Endodermal cell (in vitro differentiated cells): ENCODE measurements at regions not wholly inside any gene's neighbourhood (a gene's known extent, or its start where the extent isn't known, plus 50 kb on each side); places are given as distances from the start of the nearest gene placed in this dataset.

ENCODE experiments used
- DNase-seq: peaks from one replicate; pipeline ENCODE4 v3.0.0-alpha.2; 2017
- H3K27ac ChIP-seq: 2 replicates; pipeline ENCODE4 v1.5.1; 2013; ENCODE audit warnings: mild to moderate bottlenecking, low read depth, low read length, moderate library complexity
- H3K27me3 ChIP-seq: 2 replicates; pipeline ENCODE4 v1.6.1; 2013; ENCODE audit warnings: mild to moderate bottlenecking, low read length, moderate library complexity; ENCODE audit not compliant: insufficient read depth, control insufficient read depth, poor library complexity, severe bottlenecking
- H3K36me3 ChIP-seq: 2 replicates; pipeline ENCODE4 v1.7.0; 2013; ENCODE audit warnings: mild to moderate bottlenecking, low read length, moderate library complexity; ENCODE audit not compliant: control insufficient read depth, insufficient read depth
- H3K4me1 ChIP-seq: one replicate; pipeline ENCODE4 v1.7.0; 2013; ENCODE audit warnings: low read length; ENCODE audit not compliant: control insufficient read depth, insufficient read depth
- H3K4me3 ChIP-seq: 2 replicates; pipeline ENCODE4 v1.5.1; 2013; ENCODE audit warnings: mild to moderate bottlenecking, low read length, moderate library complexity
- H3K9ac ChIP-seq: 2 replicates; pipeline ENCODE4 v1.6.1; 2013; ENCODE audit warnings: mild to moderate bottlenecking, low read length, moderate library complexity; ENCODE audit not compliant: poor library complexity, severe bottlenecking; ENCODE audit errors: extremely low read depth
- H3K9me3 ChIP-seq: 2 replicates; pipeline ENCODE4 v1.6.1; 2013; ENCODE audit warnings: mild to moderate bottlenecking, low read length, moderate library complexity; ENCODE audit not compliant: control insufficient read depth
- H3K27ac Mint-ChIP-seq: 2 replicates; pipeline ENCODE4 v1.8.0; 2020; ENCODE audit warnings: mixed read lengths
- H3K27me3 Mint-ChIP-seq: 2 replicates; pipeline ENCODE4 v1.8.0; 2021; ENCODE audit warnings: mild to moderate bottlenecking, mixed read lengths; ENCODE audit not compliant: insufficient read depth
- H3K36me3 Mint-ChIP-seq: 2 replicates; pipeline ENCODE4 v1.8.0; 2020; ENCODE audit warnings: low read depth, mixed read lengths
- H3K4me1 Mint-ChIP-seq: 2 replicates; pipeline ENCODE4 v1.8.0; 2020; ENCODE audit warnings: mixed read lengths
- H3K4me3 Mint-ChIP-seq: 2 replicates; pipeline ENCODE4 v1.8.0; 2020; ENCODE audit warnings: mild to moderate bottlenecking, moderate library complexity, mixed read lengths
- H3K9me3 Mint-ChIP-seq: 2 replicates; pipeline ENCODE4 v1.8.0; 2020; ENCODE audit warnings: mild to moderate bottlenecking, mixed read lengths
- CTCF ChIP-seq: fragments of 200-600 bp; sonication (generic); conservative IDR thresholded peaks from 2 replicates; pipeline ENCODE4 v1.5.0; 2021; ENCODE audit warnings: antibody characterized with exemption, mild to moderate bottlenecking
- WGBS, 2 experiments: methylation state at CpG; one replicate each; pipeline versions ENCODE4 v1.1.5 to v1.1.7; 2013; ENCODE audit warnings: missing lambda C conversion rate in 2 of 2, mixed read lengths in 1 of 2; ENCODE audit not compliant: insufficient coverage in 1 of 2, insufficient read length in 1 of 2; 5-methylcytosine and 5-hydroxymethylcytosine counted together

GRCh38 chr1:83503153-83503552 lies 495.8 kb downstream of the TTLL7 start:
- no peaks in the 10 kb centered on the region for H3K27me3 ChIP-seq
- Mint-ChIP-seq H3K36me3 (no peaks in the 10 kb centered on the region), H3K9me3 (no peaks in the 10 kb centered on the region), H3K27me3 (peaks cover 12% of the 10 kb centered on the region), H3K27ac (no peak overlapping the region), H3K4me3 (no peak overlapping the region), H3K4me1 (peaks cover 5% of the 10 kb centered on the region)
- no peaks in the 10 kb centered on the region for H3K36me3 ChIP-seq
- H3K4me3 ChIP-seq: no peak overlapping the region
- no peaks in the 10 kb centered on the region for H3K4me1 ChIP-seq
- H3K9me3 ChIP-seq: no peaks in the 10 kb centered on the region
- H3K9ac ChIP-seq: no peak overlapping the region
- no peak for TF ChIP-seq CTCF
- H3K27ac ChIP-seq: no peak overlapping the region
- 98 to 100% methylated on average over 1 to 2 of the region's 3 CpGs for WGBS, 2 experiments
- DNase-seq: no peak

- WGBS, 2 experiments: 91 to 100% methylated on average over 1 of the region's 1 CpG
- no peak overlapping the region for H3K27ac ChIP-seq
- H3K27me3 Mint-ChIP-seq: peaks cover 12% of the 10 kb centered on the region
- no peak for TF ChIP-seq CTCF
- peaks cover 5% of the 10 kb centered on the region for H3K4me1 Mint-ChIP-seq
- no peak overlapping the region for H3K4me3 Mint-ChIP-seq
- no peaks in the 10 kb centered on the region for H3K9me3 Mint-ChIP-seq
- no peak for DNase-seq
- H3K27ac Mint-ChIP-seq: no peak overlapping the region
- H3K9me3 ChIP-seq: no peaks in the 10 kb centered on the region
- H3K4me1 ChIP-seq: no peaks in the 10 kb centered on the region
- no peaks in the 10 kb centered on the region for H3K36me3 ChIP-seq
- H3K4me3 ChIP-seq: no peak overlapping the region
- no peaks in the 10 kb centered on the region for H3K27me3 ChIP-seq
- no peaks in the 10 kb centered on the region for H3K36me3 Mint-ChIP-seq
- no peak overlapping the region for H3K9ac ChIP-seq
Observed at GRCh38 chr1:83500987-83501591, 497.8 kb downstream of the TTLL7 start.

- H3K36me3 Mint-ChIP-seq: no peaks in the 10 kb centered on the region
- no peaks in the 10 kb centered on the region for H3K27me3 ChIP-seq
- TF ChIP-seq CTCF: no peak
Observed at GRCh38 chr1:83500531-83500930, 498.4 kb downstream of the TTLL7 start.

More at GRCh38 chr1:83500531-83500930, 498.4 kb downstream of the TTLL7 start:
- Histone ChIP-seq H3K27ac (no peak overlapping the region), H3K9me3 (no peaks in the 10 kb centered on the region), H3K4me3 (no peak overlapping the region), H3K9ac (no peak overlapping the region), H3K4me1 (no peaks in the 10 kb centered on the region), H3K36me3 (no peaks in the 10 kb centered on the region)
- H3K27ac Mint-ChIP-seq: no peak overlapping the region
- H3K9me3 Mint-ChIP-seq: no peaks in the 10 kb centered on the region
- DNase-seq: no peak
- H3K27me3 Mint-ChIP-seq: peaks cover 12% of the 10 kb centered on the region
- WGBS, 2 experiments: 100% methylated on average over 1 of the region's 1 CpG; no CpG with 5 or more reads in 1 of the 2 experiments
- peaks cover 5% of the 10 kb centered on the region for H3K4me1 Mint-ChIP-seq
- no peak overlapping the region for H3K4me3 Mint-ChIP-seq
